ENCODE measurements at regions not wholly inside any gene's neighbourhood (a gene's known extent, or its start where the extent isn't known, plus 50 kb on each side); places are given as distances from the start of the nearest gene placed in this dataset.
"Not testable (repeated sequence)": the region's sequence is repeated elsewhere in the genome, so short reads cannot be mapped to it uniquely, and the experiment has no call there.

DNA sequence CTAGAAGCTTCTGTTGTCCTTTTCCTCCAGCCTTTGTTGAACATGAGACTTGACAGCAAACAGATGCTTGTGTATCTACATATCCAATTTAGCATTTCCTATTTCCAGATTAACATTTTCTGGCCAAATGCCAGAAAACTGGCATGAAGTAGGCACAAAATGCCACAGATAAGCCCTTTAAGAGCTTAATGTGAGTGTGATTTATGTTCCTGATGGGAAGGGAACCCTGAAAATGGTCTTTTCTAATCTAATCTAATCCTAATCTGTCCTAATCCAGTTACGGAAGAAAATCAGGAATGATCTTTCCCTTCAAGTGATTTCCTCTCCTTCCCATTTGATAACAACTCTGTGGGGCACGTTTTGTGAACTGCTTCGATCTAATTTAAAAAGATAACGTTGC, 133.0 kb upstream of the C1QTNF7 start:
- DNase-seq = no peak

DNA sequence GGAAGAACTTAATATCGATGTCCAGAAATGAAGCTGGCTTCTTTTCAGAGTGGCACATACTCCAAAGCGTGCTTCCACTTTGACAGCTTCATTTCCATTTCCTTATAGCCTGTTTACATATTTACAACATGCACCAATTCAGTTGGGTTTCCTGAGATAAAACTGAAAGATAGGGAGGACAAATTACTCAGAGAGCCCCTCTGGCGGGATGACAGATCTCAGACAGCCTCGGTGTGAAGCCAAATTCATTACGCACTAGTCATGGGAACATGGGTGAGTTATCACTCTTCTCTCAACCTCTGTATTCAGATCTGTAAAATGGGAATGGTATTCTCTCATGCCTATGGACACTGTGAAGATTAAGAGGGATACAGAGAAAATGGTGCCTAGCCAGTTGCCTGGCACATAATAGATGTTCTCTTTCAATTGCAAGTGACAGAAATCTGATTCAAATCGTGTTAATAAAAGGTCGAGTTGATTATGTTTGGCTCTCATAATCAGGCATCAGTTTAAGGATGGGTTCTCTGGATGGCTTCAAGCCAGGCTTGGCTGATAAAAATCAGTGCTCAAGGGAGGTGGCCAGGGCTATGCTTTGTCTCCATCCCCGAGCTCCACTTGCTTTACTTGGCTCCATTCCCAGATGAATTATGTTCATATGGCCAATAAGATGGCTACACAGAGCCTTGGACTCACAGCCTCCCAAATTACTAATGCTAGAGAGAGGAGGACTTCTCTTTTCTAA, 132.2 kb upstream of the C1QTNF7 start:
- no peak for DNase-seq

DNA sequence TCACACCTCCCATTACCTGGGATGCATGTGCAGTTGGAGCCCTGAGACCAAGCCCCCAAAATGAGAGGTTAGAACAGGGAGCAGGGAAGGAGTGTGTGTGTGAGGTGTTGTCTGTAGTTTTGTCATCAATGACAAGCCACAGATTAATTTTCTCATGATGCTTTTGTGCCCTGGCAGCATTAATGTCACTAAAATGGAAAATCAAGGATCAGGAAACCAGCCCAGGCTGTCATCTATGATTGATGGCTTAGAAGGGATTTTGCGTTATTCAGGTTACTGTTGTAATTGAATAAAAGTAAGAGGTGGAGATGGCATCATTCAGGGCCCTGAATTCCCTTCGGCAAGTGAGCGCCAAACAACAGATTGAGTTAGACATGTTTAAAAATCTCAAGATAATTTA, 130.5 kb upstream of the C1QTNF7 start:
- DNase-seq = no peak

DNA sequence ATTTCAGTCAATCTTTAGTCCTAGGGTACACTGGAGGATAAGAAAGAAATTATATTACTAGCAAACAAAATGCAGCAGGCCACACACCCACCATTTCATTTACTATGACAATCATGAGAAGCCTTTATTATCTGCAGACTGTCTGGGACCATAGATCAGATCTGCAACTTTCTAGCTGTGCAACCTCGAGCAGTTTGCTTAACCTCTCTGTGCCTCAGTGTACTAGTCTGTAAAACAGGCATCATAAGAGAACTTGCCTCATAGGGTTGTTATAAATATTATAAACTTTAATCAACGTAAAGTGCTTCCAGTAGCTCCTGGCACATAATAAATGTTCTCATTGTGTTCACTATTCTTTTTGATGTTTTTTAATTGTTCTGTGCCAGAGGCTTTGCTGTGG, 128.2 kb upstream of the C1QTNF7 start:
- DNase-seq = no peak

DNA sequence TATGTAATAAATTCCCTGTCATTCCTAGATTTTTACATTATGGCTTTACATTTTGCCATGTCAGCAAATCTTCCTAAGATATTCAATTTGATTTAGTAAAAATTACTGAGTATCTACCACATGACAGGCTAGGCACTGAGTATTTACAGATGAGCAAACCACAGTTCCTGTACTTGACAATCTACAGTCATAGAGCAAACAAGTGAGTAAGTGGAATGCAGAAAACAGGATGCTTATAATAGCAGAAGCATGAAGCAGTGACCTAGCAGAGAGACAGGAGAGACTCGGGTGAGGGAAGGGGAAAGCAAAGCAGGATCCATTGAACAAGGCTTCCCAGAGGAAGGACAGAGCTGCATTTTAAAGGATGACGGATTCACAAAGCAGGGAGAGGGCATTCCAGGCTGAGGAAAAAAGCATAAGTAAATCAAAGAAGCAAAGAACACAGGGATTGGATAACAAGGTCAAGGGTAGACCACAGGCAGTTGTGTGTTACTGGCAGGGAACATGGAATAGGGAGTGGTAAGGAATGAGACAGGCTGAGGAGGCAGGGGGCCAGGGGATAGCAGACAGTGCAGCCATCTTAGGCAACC, 124.7 kb upstream of the C1QTNF7 start:
- no peak for DNase-seq

DNA sequence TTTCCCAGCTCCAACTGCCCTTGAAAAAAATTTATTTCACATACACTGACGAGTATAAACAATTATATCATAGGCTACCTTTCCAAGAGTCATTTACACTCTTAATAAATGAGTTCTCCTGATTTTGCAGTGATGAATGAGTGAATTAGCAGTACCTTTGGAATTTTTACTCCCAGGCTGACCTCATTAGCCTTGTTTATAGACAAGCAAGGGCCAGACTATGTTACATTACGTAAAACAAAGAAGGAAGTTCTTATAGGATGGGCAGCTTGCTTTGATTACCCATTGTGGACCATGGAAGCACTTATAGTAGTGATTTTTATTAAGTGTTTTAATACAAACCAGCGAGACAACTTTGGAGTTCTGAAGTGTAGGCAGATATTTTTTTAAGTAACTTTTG, 112.9 kb upstream of the C1QTNF7 start:
- DNase-seq = no peak

DNA sequence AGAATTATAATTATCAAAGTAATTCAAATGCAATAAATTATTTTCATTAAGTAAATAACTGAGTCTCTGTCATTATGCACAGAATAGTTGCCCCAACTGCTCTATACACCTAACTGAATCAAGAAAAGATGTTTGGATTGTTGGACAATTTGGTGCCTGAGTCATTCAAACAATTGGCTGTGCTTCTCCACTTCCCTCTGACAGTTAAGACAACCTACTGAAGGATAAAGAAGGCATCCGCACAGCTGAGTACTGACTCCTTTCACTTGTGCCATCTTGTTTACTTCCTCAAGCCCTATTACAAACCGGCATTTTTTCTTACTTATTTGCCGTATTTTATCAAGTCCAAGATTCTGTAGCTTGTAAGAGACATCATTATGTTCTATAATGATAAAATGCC, 110.6 kb upstream of the C1QTNF7 start:
- DNase-seq = no peak

DNA sequence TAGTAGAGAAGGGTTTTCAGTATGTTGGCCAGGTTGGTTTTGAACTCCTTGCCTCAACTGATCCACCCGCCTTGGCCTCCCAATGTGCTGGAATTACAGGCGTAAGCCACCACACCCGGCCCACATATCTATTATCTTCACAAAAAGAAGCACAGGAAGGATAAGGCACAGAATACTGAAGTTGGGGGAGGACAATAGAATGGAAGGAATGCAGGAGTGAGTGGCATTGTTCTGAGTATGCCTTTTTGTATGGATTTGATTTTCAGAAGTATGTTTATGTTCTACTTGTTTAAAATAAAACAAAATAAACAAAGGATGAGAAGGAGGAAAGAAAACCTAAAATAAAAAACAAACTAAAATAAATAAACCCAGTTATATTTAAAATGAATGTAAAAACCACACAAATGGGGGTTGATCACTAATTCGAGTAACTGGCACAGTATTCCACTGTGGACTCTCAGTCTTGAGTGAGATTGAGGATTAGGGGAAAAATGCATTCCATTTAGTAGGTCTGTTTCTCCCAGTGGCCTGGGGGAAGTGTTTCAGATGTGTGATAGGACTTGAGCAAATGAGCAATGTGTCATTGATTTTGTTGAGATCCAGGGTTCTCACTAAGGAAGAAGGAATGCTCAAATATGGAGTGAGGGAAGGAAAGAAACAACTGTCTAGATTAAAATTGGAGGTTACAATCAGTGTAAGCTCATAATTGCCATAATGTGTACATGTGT, 109.0 kb upstream of the C1QTNF7 start:
- DNase-seq = no peak

DNA sequence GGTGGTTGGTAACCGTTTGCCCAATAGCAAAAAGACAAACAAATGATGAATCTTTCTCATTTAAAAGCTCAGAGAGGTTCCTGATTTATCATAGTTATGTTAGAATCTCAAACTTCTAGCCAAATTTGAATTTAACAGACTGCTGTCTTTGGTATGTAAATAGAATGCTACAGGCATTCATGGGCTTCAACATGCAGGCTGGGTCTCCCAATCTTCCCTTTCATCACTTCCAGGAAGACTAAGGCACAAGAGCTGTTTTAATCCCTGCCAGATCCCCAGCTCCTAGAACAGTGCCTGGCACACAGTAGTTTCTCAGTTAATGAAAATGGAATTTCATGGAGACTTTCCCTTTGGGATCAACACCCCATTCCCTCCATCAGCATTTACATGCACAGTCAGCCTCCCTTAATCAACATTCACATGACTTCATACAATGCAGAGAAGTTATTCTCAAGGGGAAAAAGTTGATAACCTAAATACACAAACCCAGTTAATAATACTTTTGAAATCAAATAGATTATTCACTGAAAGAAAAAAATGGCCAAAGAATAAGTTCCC, 107.6 kb upstream of the C1QTNF7 start:
- DNase-seq = no peak

DNA sequence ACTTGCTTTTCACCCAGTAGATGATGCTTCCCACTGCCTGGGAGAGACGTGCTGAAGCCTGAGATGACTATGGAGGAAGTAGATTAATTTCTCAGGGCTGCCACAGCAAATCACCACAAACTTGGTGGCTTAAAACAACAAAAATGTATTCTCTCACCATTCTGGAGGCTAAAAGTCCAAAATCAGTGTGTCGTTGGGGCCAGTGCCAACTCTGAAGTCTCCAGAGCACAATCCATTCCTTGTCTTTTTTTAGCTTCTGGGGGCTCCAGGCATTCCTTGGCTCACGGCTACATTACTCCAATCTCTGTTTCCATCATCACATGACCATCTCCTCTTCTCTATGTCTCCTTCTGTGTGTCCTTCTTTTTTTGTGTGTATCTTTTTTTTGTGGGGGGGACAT, 105.8 kb upstream of the C1QTNF7 start:
- DNase-seq = no peak

DNA sequence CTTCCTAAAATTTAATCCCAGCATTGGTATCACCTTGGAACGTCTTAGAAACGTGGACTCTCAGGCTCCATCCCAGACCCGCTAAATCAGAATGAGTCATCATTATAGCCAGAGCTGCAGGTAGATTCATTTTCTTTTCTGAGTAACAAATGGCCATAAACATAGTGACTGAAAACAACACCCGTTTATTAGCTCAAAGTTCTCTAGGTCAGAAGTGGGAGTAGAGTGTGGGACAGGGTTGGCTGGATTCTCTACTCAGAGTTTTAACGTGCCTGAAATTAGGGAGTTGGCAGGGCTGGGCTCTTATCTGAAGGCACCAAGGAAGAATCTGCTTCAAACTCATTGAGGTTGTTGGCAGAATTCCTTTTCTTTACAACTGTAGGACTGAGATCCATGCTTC, 101.8 kb upstream of the C1QTNF7 start:
- no peak for DNase-seq

DNA sequence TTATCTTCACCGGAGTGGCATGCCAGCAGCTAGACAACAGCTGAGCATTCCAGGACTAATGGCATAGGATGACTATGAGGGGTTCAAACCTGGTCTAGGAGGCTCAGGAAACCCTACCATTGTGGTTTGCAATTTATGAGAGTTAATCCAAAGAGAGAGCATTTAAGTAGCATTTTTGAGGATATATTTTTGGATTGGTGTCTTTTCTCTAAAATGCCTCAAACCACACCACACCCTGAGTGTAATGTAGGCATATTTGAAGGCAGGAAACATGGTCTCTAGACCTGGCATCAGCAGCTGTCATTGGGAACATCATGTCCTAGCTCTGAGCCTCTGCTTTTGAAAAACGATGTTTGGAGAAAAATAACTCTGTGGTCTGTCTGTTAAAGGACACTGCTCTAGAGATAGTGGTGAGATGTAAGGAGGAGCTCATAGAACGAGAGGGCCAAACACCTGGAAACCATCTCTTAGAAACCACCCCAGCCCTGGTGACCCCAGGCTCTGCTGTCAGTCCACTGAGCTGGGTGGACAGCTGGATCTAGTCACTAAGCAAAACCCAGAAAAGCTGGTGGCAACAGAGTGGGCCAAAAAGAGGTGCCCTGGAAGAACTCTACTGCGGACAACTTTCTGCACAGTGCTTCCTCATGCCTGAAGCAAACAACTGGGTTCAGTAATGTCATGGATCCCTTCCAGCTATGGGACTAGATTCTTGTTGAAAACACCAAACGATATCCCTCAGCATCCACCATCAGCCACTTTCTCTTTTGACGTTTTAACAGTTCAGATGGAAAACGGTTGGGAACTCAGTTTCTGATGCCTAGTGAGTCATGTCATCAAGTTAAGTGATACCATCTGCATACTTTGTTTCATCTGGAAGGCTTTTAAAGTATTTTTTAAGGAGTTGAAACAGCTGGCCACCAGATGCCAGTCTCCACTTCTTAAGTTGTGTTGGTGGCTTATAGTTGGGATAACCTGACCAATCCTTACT, 100.2 kb upstream of the C1QTNF7 start:
- no peak for DNase-seq

DNA sequence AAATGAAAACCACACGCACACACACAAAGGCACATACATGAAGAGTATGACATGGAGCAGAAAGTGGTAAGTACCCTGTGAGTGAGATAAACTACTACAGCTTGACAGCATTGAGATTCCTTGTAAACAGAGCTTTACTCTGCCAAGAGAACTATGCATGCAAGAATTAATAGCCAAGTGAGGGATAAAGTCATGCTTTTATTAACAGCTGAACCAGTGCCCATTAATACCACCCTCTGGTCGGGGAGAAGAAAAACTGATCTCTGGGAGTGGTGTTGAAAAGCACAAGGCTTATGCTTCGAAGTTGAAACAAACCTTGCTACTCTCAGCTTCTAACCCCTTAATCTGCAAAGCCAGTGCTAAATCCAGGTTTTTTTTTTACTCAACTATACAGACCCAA, 95.9 kb upstream of the C1QTNF7 start:
- DNase-seq = no peak

DNA sequence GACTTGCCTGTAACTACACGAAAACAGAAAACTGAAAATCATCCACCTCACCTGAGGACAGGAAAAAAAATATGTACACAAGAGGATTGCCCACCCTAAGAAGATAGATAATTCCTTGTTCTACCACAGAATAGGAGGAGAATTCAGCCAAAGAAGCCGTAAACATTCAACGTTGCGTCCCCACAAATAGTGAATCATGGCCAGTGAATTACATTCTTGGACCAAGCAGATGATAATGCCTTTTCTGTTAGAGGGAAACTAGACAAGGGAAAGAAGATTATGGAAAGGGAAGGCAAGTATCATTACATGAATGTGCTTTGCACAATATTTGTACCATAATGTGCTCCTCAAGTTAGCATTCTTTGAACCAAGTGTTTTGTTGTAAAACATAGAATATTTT, 95.5 kb upstream of the C1QTNF7 start:
- no peak for DNase-seq

DNA sequence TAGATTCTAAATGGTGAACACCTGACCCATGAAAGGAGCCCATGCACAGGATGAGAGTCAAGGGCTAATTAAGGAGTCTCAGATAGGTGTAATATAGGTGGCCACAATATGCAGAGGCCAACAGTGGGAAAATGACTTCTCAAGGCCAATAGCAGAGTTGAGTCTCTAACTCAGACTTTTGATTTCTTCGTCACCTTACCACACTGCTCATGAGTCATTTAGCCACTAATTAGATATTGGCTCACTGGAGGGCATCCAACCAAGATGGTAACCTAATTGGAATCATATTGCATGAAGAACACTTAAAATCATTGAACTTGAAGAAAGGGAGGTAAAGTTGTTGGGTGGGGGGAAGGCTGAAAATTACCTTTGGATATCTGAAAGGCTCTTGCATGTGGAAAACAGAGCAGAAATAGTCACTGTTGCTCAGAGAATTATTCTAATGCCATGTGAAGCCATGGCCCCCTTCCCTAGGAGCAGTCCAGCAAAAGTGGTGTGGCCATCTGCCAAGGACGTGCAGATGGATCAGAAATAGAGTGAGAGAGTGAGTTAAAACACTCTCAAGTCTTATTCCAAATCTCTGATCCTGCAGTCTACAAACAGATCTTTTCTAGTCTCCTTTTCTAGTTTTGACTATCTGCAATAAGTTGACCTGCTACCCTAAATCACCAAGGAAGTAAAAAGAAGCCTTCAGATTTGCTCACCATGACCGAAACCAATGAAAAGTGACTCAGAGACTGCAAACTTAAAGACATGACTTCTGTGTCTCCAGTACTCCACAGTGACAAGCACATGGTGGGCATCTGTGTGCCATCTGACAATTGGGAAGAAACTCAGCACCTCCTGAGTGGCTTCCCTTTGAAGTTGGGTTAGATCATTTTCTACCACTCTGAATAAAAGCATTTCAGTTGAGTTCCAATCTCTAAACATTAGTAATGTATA, 93.9 kb upstream of the C1QTNF7 start:
- no peak for DNase-seq

DNA sequence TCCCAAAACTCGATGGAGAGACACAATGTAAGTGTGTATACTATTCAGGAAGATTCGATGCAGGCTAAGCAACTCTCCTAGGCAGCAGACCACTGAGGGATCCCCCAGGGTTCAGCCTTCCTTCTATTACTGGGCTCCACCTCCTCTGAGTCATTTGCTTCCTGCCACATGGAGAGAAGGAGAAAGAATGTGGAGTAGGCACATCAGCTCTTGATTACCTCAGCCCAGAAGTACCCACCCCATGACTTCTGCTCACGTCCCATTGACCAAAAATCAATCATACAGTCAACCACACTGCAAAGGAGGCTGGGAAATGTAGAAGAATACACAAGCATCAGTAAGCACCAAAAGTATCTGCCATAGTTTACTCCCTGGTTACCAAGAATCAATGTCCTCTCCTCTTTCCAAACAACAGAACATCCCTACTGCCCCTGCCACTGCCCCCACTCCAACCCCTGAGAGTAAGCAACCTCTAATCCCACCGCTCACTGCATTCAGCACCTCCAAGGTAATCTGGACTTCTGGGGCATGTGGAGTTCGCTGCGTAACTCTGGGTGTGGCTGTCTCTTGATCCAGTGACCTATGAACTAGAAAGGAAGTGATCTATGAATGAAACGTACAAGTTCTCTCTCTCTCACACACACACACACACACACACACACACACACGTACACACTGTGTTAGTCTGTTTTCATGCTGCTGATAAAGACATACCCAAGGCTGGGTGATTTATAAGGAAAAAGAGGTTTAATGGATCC, 91.2 kb upstream of the C1QTNF7 start:
- DNase-seq = no peak

DNA sequence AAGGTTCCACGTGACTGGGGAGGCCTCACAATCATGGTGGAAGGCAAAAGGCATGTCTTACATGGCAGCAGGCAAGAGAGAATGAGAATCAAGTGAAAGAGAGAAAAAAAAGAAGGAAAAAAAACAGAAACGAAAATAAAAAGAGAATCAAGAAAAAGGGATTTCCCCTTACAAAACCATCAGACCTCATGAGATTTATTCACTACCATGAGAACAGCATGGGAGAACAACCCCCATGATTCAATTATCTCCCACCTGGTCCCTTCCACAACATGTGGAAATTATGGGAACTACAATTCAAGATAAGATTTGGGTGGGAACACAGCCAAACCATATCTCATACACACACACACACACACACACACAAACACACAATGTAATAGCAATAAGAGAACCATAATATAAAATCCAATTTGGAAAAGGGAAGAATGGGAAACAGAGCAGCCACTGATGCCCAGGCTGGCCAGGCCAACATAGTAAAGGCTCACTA, 90.6 kb upstream of the C1QTNF7 start:
- DNase-seq = not testable (repeated sequence)

DNA sequence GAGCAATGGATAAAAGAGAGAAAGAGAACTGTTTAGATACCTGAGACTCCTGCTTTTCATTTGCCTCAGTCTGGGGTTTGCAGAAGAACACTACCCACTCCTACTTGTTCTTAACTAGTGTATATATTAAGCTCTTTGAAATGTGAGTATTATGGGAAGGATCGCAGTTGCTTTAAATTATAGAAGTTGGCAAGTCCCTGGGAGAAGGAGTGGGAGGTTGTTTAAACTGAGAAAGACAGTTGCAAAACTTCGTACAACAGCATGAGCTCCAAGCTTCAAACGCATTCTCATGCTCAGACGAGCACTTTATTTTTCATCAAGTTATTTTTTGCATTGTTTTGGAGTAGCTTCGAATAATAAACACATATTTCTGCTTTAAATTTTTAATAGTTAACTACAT, 88.1 kb upstream of the C1QTNF7 start:
- DNase-seq = no peak

DNA sequence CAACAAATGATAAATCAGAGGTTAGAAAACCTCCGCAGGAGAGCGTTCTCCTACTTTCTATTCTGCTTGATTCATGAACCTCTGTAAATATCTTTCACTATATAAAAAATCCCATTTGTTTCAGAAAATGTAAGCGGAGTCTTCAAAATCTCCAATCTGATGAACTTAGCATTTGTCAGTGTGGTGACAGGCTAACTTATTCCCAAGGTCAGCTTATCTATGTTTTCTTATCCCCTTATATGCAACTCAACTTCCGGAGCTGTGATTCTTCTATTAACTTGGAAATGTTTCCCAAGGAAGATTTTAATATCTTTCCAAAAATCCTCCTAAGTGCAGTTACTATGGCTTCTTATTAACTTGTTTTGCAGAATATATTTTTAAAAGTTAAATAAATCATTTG, 87.5 kb upstream of the C1QTNF7 start:
- DNase-seq = no peak

DNA sequence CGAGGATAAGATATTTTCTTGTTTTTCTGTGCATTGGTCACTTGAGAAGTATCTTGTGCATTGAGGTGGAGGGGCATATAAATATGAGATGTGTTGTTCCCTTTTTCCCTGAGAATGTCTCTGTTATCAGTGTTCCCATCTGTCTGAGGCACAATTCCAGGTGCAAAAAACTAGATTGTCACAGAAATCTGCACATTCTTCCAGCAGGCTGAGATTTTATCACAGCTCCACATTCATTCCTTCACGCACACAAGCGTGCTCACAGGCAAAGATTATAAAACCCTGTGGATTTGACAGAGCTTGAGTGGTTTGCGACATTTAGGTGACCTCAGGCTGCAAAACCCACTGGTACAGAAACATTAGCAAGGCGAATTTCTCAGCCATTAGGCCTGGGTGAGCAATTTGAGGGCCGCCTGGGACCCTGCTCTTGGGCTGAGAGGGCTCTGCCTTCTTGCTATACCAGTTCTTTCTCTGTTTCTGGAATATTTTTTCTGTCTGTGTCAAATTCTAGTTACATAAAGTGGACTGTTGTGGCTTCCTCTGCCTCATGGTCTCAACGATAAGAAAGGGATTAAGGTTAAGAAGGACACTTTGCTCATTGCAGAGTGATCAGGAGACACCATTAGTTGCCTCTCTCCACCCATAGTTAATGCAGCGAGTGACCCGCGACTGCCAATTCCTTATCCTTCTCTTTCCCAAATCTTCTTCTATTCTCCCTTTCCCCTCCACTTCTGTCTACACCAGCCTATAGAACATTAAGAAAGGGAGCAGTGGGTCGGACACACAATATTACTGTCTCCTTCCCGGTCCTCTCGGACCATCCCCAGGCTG, 86.7 kb upstream of the C1QTNF7 start:
- no peak for DNase-seq

Data from right forelimb (tissue), 1 donor.